ENCODE measurements at regions not wholly inside any gene's neighbourhood (a gene's known extent, or its start where the extent isn't known, plus 50 kb on each side); places are given as distances from the start of the nearest gene placed in this dataset.

GRCh38 chr15:101554115-101554915 lies 64.8 kb upstream of the PCSK6 start:
- FAIRE-seq = no peak
- no peak for DNase-seq (ENCODE audit: low spot score in 2 of 2)

- no peak for FAIRE-seq
- DNase-seq (ENCODE audit: low spot score in 2 of 2) = no peak
Observed at GRCh38 chr15:101551696-101552591, 62.4 kb upstream of the PCSK6 start.

- DNase-seq (ENCODE audit: low spot score in 2 of 2) = no peak
- no peak for FAIRE-seq
Observed at GRCh38 chr15:101550124-101550523, 60.6 kb upstream of the PCSK6 start.

GRCh38 chr15:101549647-101550046 lies 60.1 kb upstream of the PCSK6 start:
- FAIRE-seq (no peak), DNase-seq (ENCODE audit: low spot score in 2 of 2) (no peak)

GRCh38 chr15:101547737-101548136 lies 58.2 kb upstream of the PCSK6 start:
- FAIRE-seq (no peak), DNase-seq (ENCODE audit: low spot score in 2 of 2) (no peak)

- DNase-seq (ENCODE audit: low spot score in 2 of 2) (no peak), FAIRE-seq (no peak)
Observed at GRCh38 chr15:101545548-101546505, 56.3 kb upstream of the PCSK6 start.

GRCh38 chr15:101544613-101544945 lies 55.1 kb upstream of the PCSK6 start:
- DNase-seq (ENCODE audit: low spot score in 2 of 2) = no peak

GRCh38 chr15:101543926-101544612 lies 54.6 kb upstream of the PCSK6 start:
- no peak for DNase-seq (ENCODE audit: low spot score in 2 of 2)
- no peak for FAIRE-seq

More at GRCh38 chr15:101544613-101544945, 55.1 kb upstream of the PCSK6 start:
- FAIRE-seq = no peak

GRCh38 chr15:101543431-101543830 lies 53.9 kb upstream of the PCSK6 start:
- DNase-seq (ENCODE audit: low spot score in 2 of 2) (no peak), FAIRE-seq (no peak)

GRCh38 chr15:101543026-101543390 lies 53.5 kb upstream of the PCSK6 start:
- no peak for FAIRE-seq
- no peak for DNase-seq (ENCODE audit: low spot score in 2 of 2)

- FAIRE-seq (no peak), DNase-seq (ENCODE audit: low spot score in 2 of 2) (no peak)
Observed at GRCh38 chr15:101542306-101543025, 53.0 kb upstream of the PCSK6 start.

- FAIRE-seq (no peak), DNase-seq (ENCODE audit: low spot score in 2 of 2) (no peak)
Observed at GRCh38 chr15:101541501-101542292, 52.2 kb upstream of the PCSK6 start.

- FAIRE-seq = no peak
- DNase-seq (ENCODE audit: low spot score in 2 of 2) = no peak
Observed at GRCh38 chr15:101540480-101541239, 51.2 kb upstream of the PCSK6 start.

- FAIRE-seq (no peak), DNase-seq (ENCODE audit: low spot score in 2 of 2) (no peak)
Observed at GRCh38 chr15:101539930-101540329, 50.4 kb upstream of the PCSK6 start.

GRCh38 chr15:101539492-101539891 lies 50.0 kb upstream of the PCSK6 start:
- FAIRE-seq (no peak), DNase-seq (ENCODE audit: low spot score in 2 of 2) (no peak)
